ENCODE measurements at regions not wholly inside any gene's neighbourhood (a gene's known extent, or its start where the extent isn't known, plus 50 kb on each side); places are given as distances from the start of the nearest gene placed in this dataset.

GRCh38 chr6:139834232-139834631 lies 459.8 kb upstream of the CITED2 start:
- WGBS = 67% methylated on average over 5 of the region's 5 CpGs
- intact Hi-C loops (cut with DNase I) = no loop called here

GRCh38 chr6:139833592-139833991 lies 459.1 kb upstream of the CITED2 start:
- intact Hi-C loops (cut with DNase I) = no loop called here
- no peak for DNase-seq (ENCODE audit: low spot score)
- no peak overlapping the region for H3K27ac ChIP-seq
- no peaks in the 10 kb centered on the region for H3K36me3 ChIP-seq
- no peaks in the 10 kb centered on the region for H3K4me1 ChIP-seq (replicated peaks)
- H3K9me3 ChIP-seq = no peaks in the 10 kb centered on the region
- H3K27me3 ChIP-seq (replicated peaks; ENCODE audit: insufficient read depth) = no peaks in the 10 kb centered on the region
- TF ChIP-seq POLR2A (IDR thresholded peaks at IDR 0.05) (no peak), POLR2AphosphoS5 (IDR thresholded peaks at IDR 0.05) (no peak), CTCF (IDR thresholded peaks at IDR 0.05) (no peak)
- WGBS = 77% methylated on average over 4 of the region's 4 CpGs
- no peak overlapping the region for H3K4me3 ChIP-seq

More at GRCh38 chr6:139834232-139834631, 459.8 kb upstream of the CITED2 start:
- no peak for DNase-seq (ENCODE audit: low spot score)
- Histone ChIP-seq H3K4me3 (no peak overlapping the region), H3K27me3 (replicated peaks; ENCODE audit: insufficient read depth) (no peaks in the 10 kb centered on the region), H3K36me3 (no peaks in the 10 kb centered on the region), H3K27ac (no peak overlapping the region), H3K9me3 (no peaks in the 10 kb centered on the region), H3K4me1 (replicated peaks) (no peaks in the 10 kb centered on the region)
- TF ChIP-seq CTCF (IDR thresholded peaks at IDR 0.05) (no peak), POLR2A (IDR thresholded peaks at IDR 0.05) (no peak), POLR2AphosphoS5 (IDR thresholded peaks at IDR 0.05) (no peak)

GRCh38 chr6:139832493-139833305 lies 458.3 kb upstream of the CITED2 start:
- intact Hi-C loops (cut with DNase I) = no loop called here
- 90% methylated on average over 15 of the region's 15 CpGs for WGBS

GRCh38 chr6:139829576-139829975 lies 455.1 kb upstream of the CITED2 start:
- H3K4me1 ChIP-seq (replicated peaks) = no peaks in the 10 kb centered on the region
- H3K27ac ChIP-seq = no peak overlapping the region
- no peaks in the 10 kb centered on the region for H3K27me3 ChIP-seq (replicated peaks; ENCODE audit: insufficient read depth)
- no peaks in the 10 kb centered on the region for H3K36me3 ChIP-seq
- H3K4me3 ChIP-seq = no peak overlapping the region
- 61% methylated on average over 4 of the region's 4 CpGs for WGBS
- H3K9me3 ChIP-seq = no peaks in the 10 kb centered on the region
- intact Hi-C loops (cut with DNase I) = no loop called here
- TF ChIP-seq POLR2A (IDR thresholded peaks at IDR 0.05) = no peak
- no peak for TF ChIP-seq CTCF (IDR thresholded peaks at IDR 0.05)
- TF ChIP-seq POLR2AphosphoS5 (IDR thresholded peaks at IDR 0.05) = no peak
- no peak for DNase-seq (ENCODE audit: low spot score)

More at GRCh38 chr6:139832493-139833305, 458.3 kb upstream of the CITED2 start:
- H3K4me3 ChIP-seq = no peak overlapping the region
- no peaks in the 10 kb centered on the region for H3K9me3 ChIP-seq
- no peak for DNase-seq (ENCODE audit: low spot score)
- TF ChIP-seq CTCF (IDR thresholded peaks at IDR 0.05) (no peak), POLR2AphosphoS5 (IDR thresholded peaks at IDR 0.05) (no peak), POLR2A (IDR thresholded peaks at IDR 0.05) (no peak)
- no peaks in the 10 kb centered on the region for H3K27me3 ChIP-seq (replicated peaks; ENCODE audit: insufficient read depth)
- no peaks in the 10 kb centered on the region for H3K4me1 ChIP-seq (replicated peaks)
- H3K36me3 ChIP-seq = no peaks in the 10 kb centered on the region
- H3K27ac ChIP-seq = no peak overlapping the region
